G401 (cell line): ENCODE measurements at regions not wholly inside any gene's neighbourhood (a gene's known extent, or its start where the extent isn't known, plus 50 kb on each side); places are given as distances from the start of the nearest gene placed in this dataset.
A peak's percentile ranks its signal among the peaks of the same experiment; 100 is the strongest.

Experiments used
- DNase-seq: peaks from one replicate; pipeline ENCODE4 v3.0.0-alpha.2; 2015; ENCODE audit warnings: low spot score
- in situ Hi-C: cut with HindIII; loops from 2 replicates; pipeline ENCODE4 v1.10.0; 2016; ENCODE audit warnings: low sequenced_read_pairs, mixed read lengths

- in situ Hi-C loops: no loop called here
- DNase-seq: no peak
Measured at GRCh38 chr9:95764533-95765319, 110.8 kb upstream of the ERCC6L2 start.

- DNase-seq: no peak
- in situ Hi-C loops: no loop called here
Measured at GRCh38 chr9:95763983-95764382, 111.5 kb upstream of the ERCC6L2 start.

- in situ Hi-C loops: no loop called here
- DNase-seq: no peak
Measured at GRCh38 chr9:95763006-95763405, 112.5 kb upstream of the ERCC6L2 start.

- no peak for DNase-seq
- in situ Hi-C loops: no loop called here
Measured at GRCh38 chr9:95762322-95762721, 113.2 kb upstream of the ERCC6L2 start.

GRCh38 chr9:95760791-95761190, 114.7 kb upstream of the ERCC6L2 start:
- in situ Hi-C loops: no loop called here
- no peak for DNase-seq

GRCh38 chr9:95757439-95757838, 118.1 kb upstream of the ERCC6L2 start:
- DNase-seq: no peak
- in situ Hi-C loops: no loop called here

- in situ Hi-C loops: no loop called here
- peak; percentile 27 for DNase-seq
Measured at GRCh38 chr9:95756986-95757385, 118.5 kb upstream of the ERCC6L2 start.

GRCh38 chr9:95756101-95756500, 119.4 kb upstream of the ERCC6L2 start:
- in situ Hi-C loops: no loop called here
- no peak for DNase-seq

GRCh38 chr9:95755421-95755730, 120.1 kb upstream of the ERCC6L2 start:
- peak; percentile 32 for DNase-seq
- in situ Hi-C loops: no loop called here

- peak; percentile 49 for DNase-seq
- in situ Hi-C loops: no loop called here
Measured at GRCh38 chr9:95754533-95755420, 120.7 kb upstream of the ERCC6L2 start.

- DNase-seq: peak; percentile 74
Measured at GRCh38 chr9:95753762-95754465, 121.6 kb upstream of the ERCC6L2 start.

GRCh38 chr9:95752129-95752731, 123.3 kb upstream of the ERCC6L2 start:
- no peak for DNase-seq

More at GRCh38 chr9:95753762-95754465, 121.6 kb upstream of the ERCC6L2 start:
- in situ Hi-C loops: no loop called here

GRCh38 chr9:95751520-95751790, 124.0 kb upstream of the ERCC6L2 start:
- no peak for DNase-seq
- in situ Hi-C loops: no loop called here

More at GRCh38 chr9:95752129-95752731, 123.3 kb upstream of the ERCC6L2 start:
- in situ Hi-C loops: no loop called here

- in situ Hi-C loops: no loop called here
- no peak for DNase-seq
Measured at GRCh38 chr9:95750725-95751519, 124.6 kb upstream of the ERCC6L2 start.

- DNase-seq: no peak
- in situ Hi-C loops: no loop called here
Measured at GRCh38 chr9:95749493-95749892, 126.0 kb upstream of the ERCC6L2 start.

- in situ Hi-C loops: no loop called here
- no peak for DNase-seq
Measured at GRCh38 chr9:95746408-95747180, 128.9 kb upstream of the ERCC6L2 start.

- no peak for DNase-seq
- in situ Hi-C loops: no loop called here
Measured at GRCh38 chr9:95742821-95743220, 132.7 kb upstream of the ERCC6L2 start.

- DNase-seq: no peak
- in situ Hi-C loops: no loop called here
Measured at GRCh38 chr9:95741631-95742030, 133.9 kb upstream of the ERCC6L2 start.
